ENCODE measurements at regions not wholly inside any gene's neighbourhood (a gene's known extent, or its start where the extent isn't known, plus 50 kb on each side); places are given as distances from the start of the nearest gene placed in this dataset.
"Not testable (repeated sequence)": the region's sequence is repeated elsewhere in the genome, so short reads cannot be mapped to it uniquely, and the experiment has no call there.

DNA sequence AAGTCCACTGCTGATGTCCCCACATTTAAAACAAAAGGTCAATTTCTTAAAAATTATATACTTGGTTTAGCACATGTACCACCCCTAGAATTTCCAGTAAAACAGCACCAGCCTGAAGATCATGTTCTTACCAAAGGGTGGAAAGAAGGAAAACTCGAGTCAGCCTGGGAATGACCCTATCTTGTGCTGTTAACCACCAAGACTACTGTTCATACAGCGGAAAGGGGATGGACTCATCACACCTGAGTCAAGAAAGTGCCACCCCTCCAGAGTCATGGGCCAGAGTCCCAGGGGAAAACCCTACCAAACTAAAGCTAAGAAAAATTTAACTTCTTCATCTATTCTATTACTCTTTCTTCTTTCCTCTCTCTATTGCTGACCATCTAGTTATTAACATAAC lies 113.6 kb upstream of the PPM1J start:
- Histone ChIP-seq H3K9me3 (no peaks in the 10 kb centered on the region), H3K36me3 (no peaks in the 10 kb centered on the region), H3K27ac (no peak overlapping the region), H3K4me3 (no peak overlapping the region), H3K27me3 (no peaks in the 10 kb centered on the region), H3K4me1 (no peaks in the 10 kb centered on the region)
- intact Hi-C loops (cut with DNase I; ENCODE audit: low total_unique reads), result no loop called here
- DNase-seq (ENCODE audit: low spot score in 2 of 2), result no peak
- TF ChIP-seq, protein P1, sequence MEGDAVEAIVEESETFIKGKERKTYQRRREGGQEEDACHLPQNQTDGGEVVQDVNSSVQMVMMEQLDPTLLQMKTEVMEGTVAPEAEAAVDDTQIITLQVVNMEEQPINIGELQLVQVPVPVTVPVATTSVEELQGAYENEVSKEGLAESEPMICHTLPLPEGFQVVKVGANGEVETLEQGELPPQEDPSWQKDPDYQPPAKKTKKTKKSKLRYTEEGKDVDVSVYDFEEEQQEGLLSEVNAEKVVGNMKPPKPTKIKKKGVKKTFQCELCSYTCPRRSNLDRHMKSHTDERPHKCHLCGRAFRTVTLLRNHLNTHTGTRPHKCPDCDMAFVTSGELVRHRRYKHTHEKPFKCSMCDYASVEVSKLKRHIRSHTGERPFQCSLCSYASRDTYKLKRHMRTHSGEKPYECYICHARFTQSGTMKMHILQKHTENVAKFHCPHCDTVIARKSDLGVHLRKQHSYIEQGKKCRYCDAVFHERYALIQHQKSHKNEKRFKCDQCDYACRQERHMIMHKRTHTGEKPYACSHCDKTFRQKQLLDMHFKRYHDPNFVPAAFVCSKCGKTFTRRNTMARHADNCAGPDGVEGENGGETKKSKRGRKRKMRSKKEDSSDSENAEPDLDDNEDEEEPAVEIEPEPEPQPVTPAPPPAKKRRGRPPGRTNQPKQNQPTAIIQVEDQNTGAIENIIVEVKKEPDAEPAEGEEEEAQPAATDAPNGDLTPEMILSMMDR (IDR thresholded peaks at IDR 0.05), result no peak
- TF ChIP-seq POLR2A (IDR thresholded peaks at IDR 0.05) (no peak), POLR2AphosphoS5 (IDR thresholded peaks at IDR 0.05) (no peak)

DNA sequence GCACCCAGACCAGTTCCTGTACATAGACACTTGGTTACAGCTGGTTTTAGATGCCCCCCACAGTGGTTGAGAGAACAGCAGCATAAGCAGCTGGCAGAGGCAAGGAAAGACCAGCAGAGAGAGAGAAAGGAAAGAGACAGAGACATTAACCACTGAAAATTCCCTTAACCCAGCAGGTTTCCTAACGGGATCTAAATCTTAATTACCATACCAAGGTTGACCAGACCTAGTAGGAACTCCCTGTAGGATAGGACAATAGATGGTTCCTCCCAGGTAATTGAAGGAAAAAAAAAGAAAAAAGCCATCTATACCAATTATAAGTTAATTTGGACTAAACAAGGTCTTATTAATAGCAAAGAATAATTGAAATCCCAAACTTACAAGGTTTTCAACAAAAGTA lies 112.3 kb upstream of the PPM1J start:
- intact Hi-C loops (cut with DNase I; ENCODE audit: low total_unique reads); H3K27ac ChIP-seq; H3K4me3 ChIP-seq; DNase-seq (ENCODE audit: low spot score in 2 of 2); H3K27me3 ChIP-seq; H3K9me3 ChIP-seq; H3K4me1 ChIP-seq; H3K36me3 ChIP-seq: not testable (repeated sequence)

GRCh38 chr1:112826217-112826944 lies 111.2 kb upstream of the PPM1J start:
- no peak for TF ChIP-seq POLR2A (IDR thresholded peaks at IDR 0.05)
- TF ChIP-seq, protein P1 (IDR thresholded peaks at IDR 0.05), result no peak
- no peak for TF ChIP-seq POLR2AphosphoS5 (IDR thresholded peaks at IDR 0.05)
- no peak for DNase-seq (ENCODE audit: low spot score in 2 of 2)
- no peaks in the 10 kb centered on the region for H3K9me3 ChIP-seq

GRCh38 chr1:112825563-112826216 lies 110.6 kb upstream of the PPM1J start:
- intact Hi-C loops (cut with DNase I; ENCODE audit: low total_unique reads); H3K27ac ChIP-seq; H3K27me3 ChIP-seq; H3K4me3 ChIP-seq; DNase-seq (ENCODE audit: low spot score in 2 of 2); H3K9me3 ChIP-seq; H3K4me1 ChIP-seq; H3K36me3 ChIP-seq: not testable (repeated sequence)

More at GRCh38 chr1:112826217-112826944, 111.2 kb upstream of the PPM1J start:
- H3K4me1 ChIP-seq, result no peaks in the 10 kb centered on the region
- no peak overlapping the region for H3K4me3 ChIP-seq
- no peaks in the 10 kb centered on the region for H3K36me3 ChIP-seq
- H3K27me3 ChIP-seq, result no peaks in the 10 kb centered on the region
- intact Hi-C loops (cut with DNase I; ENCODE audit: low total_unique reads), result no loop called here
- no peak overlapping the region for H3K27ac ChIP-seq

DNA sequence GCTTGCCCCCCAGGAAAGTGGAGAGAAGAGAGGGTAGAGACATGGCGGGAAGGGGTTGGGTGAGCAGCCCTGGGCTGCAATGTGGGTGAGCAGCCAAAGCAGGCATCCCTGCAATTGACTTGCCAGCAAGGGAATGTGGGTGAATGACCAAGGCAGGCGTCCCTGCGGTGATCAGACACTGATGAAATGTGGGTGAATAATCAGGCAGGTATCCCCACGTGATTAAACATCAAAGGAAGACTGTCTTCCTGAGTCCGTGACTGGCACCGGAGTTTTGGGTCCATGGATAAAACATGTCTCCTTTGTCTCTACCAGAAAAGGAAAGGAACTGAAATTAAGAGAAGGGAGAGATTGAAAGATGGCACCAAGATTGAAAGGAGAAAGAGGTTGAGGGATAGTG lies 109.9 kb upstream of the PPM1J start:
- H3K4me3 ChIP-seq; H3K27ac ChIP-seq; DNase-seq (ENCODE audit: low spot score in 2 of 2); H3K36me3 ChIP-seq; H3K27me3 ChIP-seq; intact Hi-C loops (cut with DNase I; ENCODE audit: low total_unique reads); H3K4me1 ChIP-seq; H3K9me3 ChIP-seq: not testable (repeated sequence)

- H3K36me3 ChIP-seq; intact Hi-C loops (cut with DNase I; ENCODE audit: low total_unique reads); H3K9me3 ChIP-seq; DNase-seq (ENCODE audit: low spot score in 2 of 2); H3K4me1 ChIP-seq; H3K4me3 ChIP-seq; H3K27me3 ChIP-seq; H3K27ac ChIP-seq: not testable (repeated sequence)
Observed at GRCh38 chr1:112821307-112822063, 106.4 kb upstream of the PPM1J start.

- H3K4me3 ChIP-seq, result no peak overlapping the region
- TF ChIP-seq POLR2AphosphoS5 (IDR thresholded peaks at IDR 0.05) (no peak), POLR2A (IDR thresholded peaks at IDR 0.05) (no peak)
- TF ChIP-seq, protein P1 (IDR thresholded peaks at IDR 0.05), result no peak
- no peak for DNase-seq (ENCODE audit: low spot score in 2 of 2)
- no peaks in the 10 kb centered on the region for H3K36me3 ChIP-seq
- no peaks in the 10 kb centered on the region for H3K4me1 ChIP-seq
- H3K27me3 ChIP-seq, result no peaks in the 10 kb centered on the region
- H3K9me3 ChIP-seq, result no peaks in the 10 kb centered on the region
- intact Hi-C loops (cut with DNase I; ENCODE audit: low total_unique reads), result no loop called here
- no peak overlapping the region for H3K27ac ChIP-seq
Observed at GRCh38 chr1:112818990-112819689, 104.0 kb upstream of the PPM1J start.
